CD4-positive, alpha-beta memory T cell (primary cell): ENCODE measurements at regions not wholly inside any gene's neighbourhood (a gene's known extent, or its start where the extent isn't known, plus 50 kb on each side); places are given as distances from the start of the nearest gene placed in this dataset.

Experiments used
- CTCF ChIA-PET: fragments of 350-600 bp; sonication (Branson Sonifier 250); formaldehyde crosslinking; loops from one replicate; lab custom pipeline; 2021; ENCODE audit warnings: inconsistent platforms; ENCODE audit not compliant: partially characterized antibody; lab: Charles Lee
- POLR2A ChIA-PET: fragments of 350-600 bp; sonication (Branson Sonifier 250); formaldehyde crosslinking; loops from one replicate; lab custom pipeline; 2021; ENCODE audit not compliant: partially characterized antibody; lab: Charles Lee
- DNase-seq, 5 donors: peaks; one replicate each; pipeline versions ENCODE4 v3.0.0 to v3.0.0-alpha.2; 2020 to 2022; ENCODE audit warnings: mixed read lengths in 1 of 5
- H3K27ac ChIP-seq: one replicate; pipeline ENCODE4 v1.7.0; 2013; ENCODE audit warnings: low read depth, low read length
- H3K27me3 ChIP-seq: 2 replicates; pipeline ENCODE4 v1.7.0; 2013; ENCODE audit warnings: mild to moderate bottlenecking, low read length, moderate library complexity; ENCODE audit not compliant: insufficient read depth
- H3K36me3 ChIP-seq: 2 replicates; pipeline ENCODE4 v1.7.0; 2013; ENCODE audit warnings: mild to moderate bottlenecking, low read length, moderate library complexity; ENCODE audit not compliant: insufficient read depth
- H3K4me1 ChIP-seq: 2 replicates; pipeline ENCODE4 v1.7.0; 2013; ENCODE audit warnings: mild to moderate bottlenecking, low read length, moderate library complexity; ENCODE audit not compliant: insufficient read depth
- H3K4me3 ChIP-seq, 2 donors: one replicate each; pipeline ENCODE4 v1.7.0; 2013; ENCODE audit warnings: low read length in 2 of 2, mild to moderate bottlenecking in 1 of 2
- H3K9me3 ChIP-seq, 2 donors: one replicate each; pipeline ENCODE4 v1.7.0; 2013; ENCODE audit warnings: low read length in 2 of 2, control low read depth in 1 of 2; ENCODE audit not compliant: control insufficient read depth in 1 of 2
- H3K27ac Mint-ChIP-seq, 7 donors: one replicate each; pipeline ENCODE4 v1.8.0; 2020 to 2021; ENCODE audit warnings: mixed read lengths in 7 of 7, mild to moderate bottlenecking in 6 of 7, inconsistent platforms in 3 of 7, moderate library complexity in 3 of 7
- H3K27me3 Mint-ChIP-seq, 2 donors: one replicate each; pipeline ENCODE4 v1.8.0; 2020 to 2021; ENCODE audit warnings: mixed read lengths in 2 of 2
- H3K36me3 Mint-ChIP-seq, 2 donors: one replicate each; pipeline ENCODE4 v1.8.0; 2020 to 2021; ENCODE audit warnings: mixed read lengths in 2 of 2, inconsistent platforms in 1 of 2, mild to moderate bottlenecking in 1 of 2
- H3K4me1 Mint-ChIP-seq, 4 donors: one replicate each; pipeline ENCODE4 v1.8.0; 2020 to 2021; ENCODE audit warnings: mixed read lengths in 4 of 4, mild to moderate bottlenecking in 1 of 4
- H3K4me3 Mint-ChIP-seq, 8 donors: one replicate each; pipeline ENCODE4 v1.8.0; 2020 to 2021; ENCODE audit warnings: mixed read lengths in 8 of 8, mild to moderate bottlenecking in 7 of 8, moderate library complexity in 6 of 8, inconsistent platforms in 3 of 8
- H3K9me3 Mint-ChIP-seq, 8 donors: one replicate each; pipeline ENCODE4 v1.8.0; 2020 to 2021; ENCODE audit warnings: mixed read lengths in 8 of 8, mild to moderate bottlenecking in 5 of 8, inconsistent platforms in 3 of 8, moderate library complexity in 1 of 8
- intact Hi-C: fragments of 100-400 bp; cut with micrococcal nuclease; formaldehyde crosslinking; loops from one replicate; pipeline ENCODE4 v1.15.1; 2023

GRCh38 chr7:13153266-13153665, 465.8 kb downstream of the ARL4A start:
- ChIA-PET CTCF (no interaction called here), POLR2A (no interaction called here)
- no peak overlapping the region for H3K27ac ChIP-seq
- no peaks in the 10 kb centered on the region for H3K27me3 ChIP-seq
- H3K4me3 Mint-ChIP-seq: peak overlapping the region in 3 of 8 donors; percentile 1 to 21 (median 2)
- H3K27me3 Mint-ChIP-seq: no peaks in the 10 kb centered on the region
- no peak overlapping the region for H3K4me3 ChIP-seq
- no peaks in the 10 kb centered on the region for H3K4me1 ChIP-seq
- H3K9me3 ChIP-seq: no peaks in the 10 kb centered on the region
- peaks cover 0 to 7% (median 1%) of the 10 kb centered on the region in 4 donors for H3K4me1 Mint-ChIP-seq
- no peaks in the 10 kb centered on the region for H3K36me3 ChIP-seq
- intact Hi-C loops: no loop called here
- no peaks in the 10 kb centered on the region for H3K36me3 Mint-ChIP-seq
- H3K9me3 Mint-ChIP-seq: no peaks in the 10 kb centered on the region
- no peak for DNase-seq
- no peak overlapping the region for H3K27ac Mint-ChIP-seq

- H3K27ac ChIP-seq: no peak overlapping the region
- H3K4me3 ChIP-seq: no peak overlapping the region
- CTCF ChIA-PET: no interaction called here
- H3K9me3 ChIP-seq: no peaks in the 10 kb centered on the region
- Mint-ChIP-seq H3K4me3 (peak overlapping the region in 1 of 8 donors; percentile 30), H3K4me1 (peaks cover 0 to 7% (median 1%) of the 10 kb centered on the region in 4 donors), H3K27me3 (no peaks in the 10 kb centered on the region), H3K36me3 (no peaks in the 10 kb centered on the region), H3K9me3 (no peaks in the 10 kb centered on the region), H3K27ac (no peak overlapping the region)
- intact Hi-C loops: no loop called here
- POLR2A ChIA-PET: no interaction called here
- H3K27me3 ChIP-seq: no peaks in the 10 kb centered on the region
- no peaks in the 10 kb centered on the region for H3K4me1 ChIP-seq
- DNase-seq: no peak
- H3K36me3 ChIP-seq: no peaks in the 10 kb centered on the region
Observed at GRCh38 chr7:13153742-13154141, 466.3 kb downstream of the ARL4A start.

GRCh38 chr7:13155188-13155587, 467.8 kb downstream of the ARL4A start:
- Mint-ChIP-seq H3K4me1 (peaks cover 0 to 7% (median 1%) of the 10 kb centered on the region in 4 donors), H3K4me3 (no peak overlapping the region), H3K9me3 (no peaks in the 10 kb centered on the region), H3K27ac (no peak overlapping the region), H3K27me3 (peaks cover 0 to 5% of the 10 kb centered on the region in 2 donors), H3K36me3 (no peaks in the 10 kb centered on the region)
- Histone ChIP-seq H3K9me3 (no peaks in the 10 kb centered on the region), H3K36me3 (no peaks in the 10 kb centered on the region), H3K4me1 (no peaks in the 10 kb centered on the region), H3K27ac (no peak overlapping the region), H3K27me3 (no peaks in the 10 kb centered on the region), H3K4me3 (no peak overlapping the region)
- CTCF ChIA-PET: no interaction called here
- intact Hi-C loops: no loop called here
- POLR2A ChIA-PET: no interaction called here
- DNase-seq: no peak

GRCh38 chr7:13159003-13159402, 471.6 kb downstream of the ARL4A start:
- Mint-ChIP-seq H3K36me3 (no peaks in the 10 kb centered on the region), H3K9me3 (no peaks in the 10 kb centered on the region), H3K4me1 (no peaks in the 10 kb centered on the region), H3K4me3 (no peak overlapping the region), H3K27ac (no peak overlapping the region), H3K27me3 (peaks cover 0 to 5% of the 10 kb centered on the region in 2 donors)
- Histone ChIP-seq H3K36me3 (no peaks in the 10 kb centered on the region), H3K4me3 (no peak overlapping the region), H3K27ac (no peak overlapping the region), H3K9me3 (no peaks in the 10 kb centered on the region), H3K27me3 (no peaks in the 10 kb centered on the region), H3K4me1 (no peaks in the 10 kb centered on the region)
- no peak for DNase-seq
- intact Hi-C loops: no loop called here
- ChIA-PET POLR2A (no interaction called here), CTCF (no interaction called here)

GRCh38 chr7:13159467-13160184, 472.2 kb downstream of the ARL4A start:
- Mint-ChIP-seq H3K4me1 (no peaks in the 10 kb centered on the region), H3K27me3 (peaks cover under 1 to 7% of the 10 kb centered on the region in 2 donors), H3K27ac (no peak overlapping the region), H3K9me3 (no peaks in the 10 kb centered on the region), H3K36me3 (no peaks in the 10 kb centered on the region), H3K4me3 (no peak overlapping the region)
- H3K4me3 ChIP-seq: no peak overlapping the region
- H3K27me3 ChIP-seq: no peaks in the 10 kb centered on the region
- H3K36me3 ChIP-seq: no peaks in the 10 kb centered on the region
- H3K9me3 ChIP-seq: no peaks in the 10 kb centered on the region
- no peak for DNase-seq
- no peak overlapping the region for H3K27ac ChIP-seq
- H3K4me1 ChIP-seq: no peaks in the 10 kb centered on the region
- intact Hi-C loops: no loop called here
- POLR2A ChIA-PET: no interaction called here
- CTCF ChIA-PET: no interaction called here

- H3K36me3 Mint-ChIP-seq: no peaks in the 10 kb centered on the region
- intact Hi-C loops: no loop called here
- no peak overlapping the region for H3K4me3 Mint-ChIP-seq
- H3K27ac ChIP-seq: no peak overlapping the region
- H3K27ac Mint-ChIP-seq: no peak overlapping the region
- no peaks in the 10 kb centered on the region for H3K27me3 ChIP-seq
- POLR2A ChIA-PET: no interaction called here
- no peaks in the 10 kb centered on the region for H3K36me3 ChIP-seq
- no peaks in the 10 kb centered on the region for H3K4me1 Mint-ChIP-seq
- no peak for DNase-seq
- H3K9me3 ChIP-seq: no peaks in the 10 kb centered on the region
- H3K27me3 Mint-ChIP-seq: peaks cover 7 to 14% of the 10 kb centered on the region in 2 donors
- no peaks in the 10 kb centered on the region for H3K9me3 Mint-ChIP-seq
- no peak overlapping the region for H3K4me3 ChIP-seq
- CTCF ChIA-PET: no interaction called here
- no peaks in the 10 kb centered on the region for H3K4me1 ChIP-seq
Observed at GRCh38 chr7:13161125-13161524, 473.7 kb downstream of the ARL4A start.

GRCh38 chr7:13165854-13166253, 478.4 kb downstream of the ARL4A start:
- H3K27ac Mint-ChIP-seq: no peak overlapping the region
- H3K36me3 ChIP-seq: no peaks in the 10 kb centered on the region
- no peaks in the 10 kb centered on the region for H3K9me3 Mint-ChIP-seq
- H3K4me1 ChIP-seq: no peaks in the 10 kb centered on the region
- H3K27me3 ChIP-seq: no peaks in the 10 kb centered on the region
- H3K9me3 ChIP-seq: no peaks in the 10 kb centered on the region
- no peak overlapping the region for H3K27ac ChIP-seq
- ChIA-PET POLR2A (no interaction called here), CTCF (no interaction called here)
- DNase-seq: no peak
- H3K4me1 Mint-ChIP-seq: no peaks in the 10 kb centered on the region
- H3K36me3 Mint-ChIP-seq: no peaks in the 10 kb centered on the region
- intact Hi-C loops: no loop called here
- no peak overlapping the region for H3K4me3 ChIP-seq
- no peak overlapping the region for H3K4me3 Mint-ChIP-seq
- H3K27me3 Mint-ChIP-seq: peaks cover 8 to 13% of the 10 kb centered on the region in 2 donors
